ENCODE measurements at regions not wholly inside any gene's neighbourhood (a gene's known extent, or its start where the extent isn't known, plus 50 kb on each side); places are given as distances from the start of the nearest gene placed in this dataset.

DNA sequence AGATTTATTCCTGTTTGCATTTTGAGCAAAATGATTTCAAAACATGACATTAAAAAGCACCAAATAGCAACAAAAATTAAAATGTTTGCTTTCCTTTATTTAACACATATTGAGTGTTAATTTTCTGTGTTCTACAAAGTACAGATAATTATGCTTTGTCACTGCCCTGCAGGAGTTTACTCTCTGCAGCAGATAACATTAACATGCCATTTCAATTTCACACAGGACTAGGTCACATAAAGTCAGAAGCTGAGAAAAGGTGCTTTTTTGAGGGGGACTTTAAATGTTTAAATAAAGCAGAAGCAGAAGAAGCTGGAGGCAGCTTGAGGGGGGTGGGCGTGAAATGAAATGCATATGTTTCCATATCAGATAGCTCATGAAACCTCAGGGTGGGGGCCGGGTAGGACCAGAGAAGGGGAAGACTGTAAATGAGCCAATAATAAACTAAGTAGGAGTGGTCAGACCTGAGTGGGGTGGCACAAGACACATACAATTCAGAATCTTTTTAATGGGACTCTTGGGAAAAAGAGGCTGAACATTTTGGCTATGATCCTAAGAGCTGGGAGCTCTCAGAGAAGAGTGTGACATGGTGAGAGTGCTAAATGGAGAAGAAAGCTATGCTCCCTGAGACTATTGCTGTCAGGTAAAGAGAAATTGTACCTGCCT is 387.5 kb downstream of the FAM170A start:
- DNase-seq = no peak

DNA sequence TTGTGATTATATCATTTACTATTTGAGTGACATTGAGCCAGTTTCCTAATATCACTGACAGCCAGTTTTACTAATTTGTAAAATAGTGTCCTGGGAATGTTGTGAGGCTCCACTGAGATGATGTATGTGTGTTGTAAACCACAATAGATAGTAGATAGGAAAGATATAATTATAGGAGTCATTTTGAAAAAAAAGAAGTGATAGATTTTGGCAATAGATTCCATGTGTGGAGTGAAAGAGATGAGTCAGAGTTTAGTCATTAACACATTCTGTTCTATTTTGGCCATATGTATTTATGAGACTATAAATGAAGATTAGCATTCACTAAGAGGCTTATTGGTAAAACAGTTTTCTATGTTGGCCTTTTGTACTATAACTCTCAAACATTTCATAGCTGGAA is 388.2 kb downstream of the FAM170A start:
- no peak for DNase-seq

DNA sequence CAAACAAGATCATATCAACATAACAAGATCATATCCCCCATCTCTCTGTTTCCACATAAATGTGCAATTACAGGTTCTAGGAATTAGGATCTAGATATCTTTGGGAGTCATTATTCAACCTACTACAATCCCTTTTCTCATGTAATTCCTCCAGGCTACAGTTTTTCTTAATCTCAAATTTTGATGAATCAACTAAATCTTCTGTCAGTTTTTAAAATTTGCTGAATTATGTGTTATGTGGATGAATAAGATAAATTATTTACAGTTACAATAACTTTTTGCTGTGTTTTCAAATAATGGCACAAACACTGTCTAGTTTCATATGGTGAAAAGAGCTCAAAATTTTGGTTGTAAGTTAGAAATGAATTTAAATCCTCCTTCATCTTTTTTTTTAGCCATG is 405.8 kb downstream of the FAM170A start:
- no peak for DNase-seq

DNA sequence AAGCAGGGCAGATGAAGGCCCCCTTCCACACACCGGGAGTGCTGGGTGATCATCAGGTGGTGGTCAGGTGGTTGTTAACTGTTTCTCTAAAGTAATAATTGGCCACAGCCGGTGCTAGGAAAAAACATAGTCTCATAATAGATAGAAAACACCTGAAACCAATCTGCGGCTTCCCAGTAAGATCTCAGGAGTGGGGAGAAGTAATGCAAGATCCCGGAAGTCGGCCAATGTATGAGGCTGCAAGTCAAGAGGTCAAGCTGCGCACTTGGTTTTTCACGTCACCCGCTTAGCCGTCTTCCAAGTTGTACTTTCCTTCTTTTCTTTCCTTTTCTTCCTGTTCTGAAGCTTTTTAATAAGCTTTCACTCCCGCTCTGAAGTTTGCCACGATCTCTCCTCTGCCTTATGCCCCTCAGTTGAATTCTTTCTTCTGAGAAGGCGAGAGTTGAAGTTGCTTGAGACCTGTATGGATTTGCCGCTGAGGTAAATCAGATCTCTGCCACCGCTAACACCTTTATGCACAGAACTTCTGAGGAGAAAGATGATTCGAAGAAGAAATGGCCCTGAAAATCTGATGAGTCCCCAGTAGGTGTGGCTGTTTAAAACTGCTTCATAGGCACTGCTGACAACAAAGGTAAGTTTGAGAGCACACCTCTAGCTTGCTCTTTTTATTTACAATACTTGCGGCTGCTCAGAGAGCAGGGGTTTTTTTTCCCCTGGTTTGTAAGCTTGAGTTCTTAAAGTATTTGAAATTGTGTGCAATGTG is 406.6 kb downstream of the FAM170A start:
- no peak for DNase-seq

DNA sequence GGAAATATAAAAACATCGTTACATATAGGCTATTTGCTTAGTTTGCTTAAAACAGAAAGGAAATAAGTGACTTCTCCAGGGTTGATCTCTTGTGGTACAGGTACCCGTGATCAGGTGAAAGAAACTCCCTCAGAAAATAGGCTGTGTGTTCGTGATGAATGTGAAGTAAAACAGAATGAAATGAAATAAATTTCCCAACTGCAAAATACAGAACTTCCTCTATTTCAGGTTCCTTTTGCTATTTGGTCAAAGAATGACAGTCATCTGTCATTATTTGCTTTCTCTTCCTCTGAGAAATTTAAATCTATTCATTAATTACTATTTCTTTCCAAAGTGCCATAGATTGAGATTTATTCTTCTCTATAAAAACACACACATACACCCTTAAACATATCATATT is 408.1 kb downstream of the FAM170A start:
- DNase-seq = no peak

DNA sequence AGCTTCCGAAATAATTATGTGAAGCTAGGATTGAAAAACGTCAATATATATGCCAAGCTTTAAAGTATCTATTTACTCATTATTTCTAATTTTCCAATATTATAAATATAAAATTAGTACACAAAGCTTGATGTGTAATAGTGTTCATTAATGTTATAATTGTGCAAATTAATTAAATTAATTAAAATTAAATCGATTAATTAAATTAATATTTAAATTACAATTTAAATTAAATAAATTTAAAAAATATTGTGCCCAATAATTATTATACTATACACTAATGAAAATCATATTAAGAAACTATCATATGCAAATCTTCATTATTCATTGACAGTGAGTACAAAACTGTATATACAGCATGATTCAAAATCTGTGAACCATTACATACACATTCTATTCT is 409.8 kb downstream of the FAM170A start:
- no peak for DNase-seq

DNA sequence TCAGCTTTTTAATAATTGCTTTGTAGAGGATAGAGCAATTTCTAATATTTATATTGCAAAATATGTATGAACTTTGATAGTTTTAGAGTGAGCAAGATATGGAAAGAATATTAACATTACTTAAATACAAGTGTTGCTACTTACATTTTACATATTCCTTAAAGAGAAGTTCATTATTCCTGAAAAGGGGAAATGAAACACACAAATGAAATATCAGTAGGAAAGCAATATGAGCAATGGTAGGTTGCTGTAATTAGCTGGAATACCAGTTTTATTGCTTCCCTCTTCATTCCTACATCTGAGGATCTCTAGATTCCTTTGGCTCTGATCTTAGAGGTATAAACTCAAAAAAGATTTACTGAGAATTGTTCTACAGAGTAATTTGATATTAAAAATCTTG is 414.1 kb downstream of the FAM170A start:
- no peak for DNase-seq

DNA sequence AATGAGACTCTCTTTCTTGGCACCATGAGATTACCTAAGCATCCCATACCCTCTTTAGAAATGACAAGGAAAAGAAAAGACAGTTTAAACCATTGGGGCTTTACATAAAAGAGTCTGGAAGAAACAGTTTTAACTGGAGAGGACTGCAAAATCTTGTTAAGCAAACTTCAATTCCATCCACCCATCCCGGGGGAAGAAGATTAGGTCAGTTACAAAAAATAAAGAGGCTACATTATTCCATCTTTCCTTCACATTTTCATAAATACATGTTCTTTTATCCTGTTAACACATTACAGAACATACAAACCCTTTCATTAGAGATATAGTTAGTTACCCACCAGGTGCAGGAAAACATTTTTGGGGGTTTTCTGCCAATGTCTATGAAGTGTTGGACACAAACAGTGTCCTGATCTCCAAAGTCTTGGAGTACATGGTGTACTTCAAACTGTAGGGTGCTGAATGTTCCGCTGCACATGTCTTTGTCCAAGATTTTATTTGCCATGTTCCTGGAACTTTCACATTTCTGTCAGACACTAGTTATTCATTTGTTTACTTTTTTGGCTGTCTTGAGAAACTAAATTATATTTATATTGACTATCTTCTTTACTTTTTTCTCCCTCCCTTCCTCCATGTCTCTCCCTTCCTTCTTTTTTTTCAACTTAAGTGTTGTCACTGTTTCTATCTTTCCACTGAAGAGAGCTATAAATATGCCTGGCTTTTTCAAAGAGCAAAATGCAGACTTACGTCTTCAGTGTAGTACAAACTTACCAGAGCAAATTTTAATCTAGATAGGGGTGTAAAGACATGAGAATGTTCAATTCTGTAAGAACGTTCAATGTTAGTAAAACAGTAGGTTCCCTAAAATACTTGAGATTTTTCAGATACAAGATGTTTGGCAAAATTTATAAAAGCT is 410.9 kb upstream of the PRR16 start:
- no peak for DNase-seq

DNA sequence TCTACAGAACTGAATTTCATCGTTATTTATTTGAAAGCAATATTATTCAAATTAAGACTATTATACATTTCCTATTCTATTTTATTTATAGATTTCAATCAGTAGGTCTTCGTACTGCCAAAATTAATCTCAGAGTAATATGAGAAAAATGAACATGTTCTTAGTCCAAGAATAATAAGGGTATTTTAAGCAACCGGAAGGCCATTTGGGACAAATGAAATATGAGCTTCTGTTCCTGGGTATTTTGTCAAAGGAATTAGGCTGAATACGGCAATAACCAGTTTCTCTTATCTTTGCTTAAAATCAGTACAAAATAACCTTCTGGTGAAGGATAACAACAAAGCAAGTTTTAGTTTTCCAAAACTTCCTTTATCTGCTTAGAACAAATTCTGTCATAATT is 410.3 kb upstream of the PRR16 start:
- DNase-seq = no peak

DNA sequence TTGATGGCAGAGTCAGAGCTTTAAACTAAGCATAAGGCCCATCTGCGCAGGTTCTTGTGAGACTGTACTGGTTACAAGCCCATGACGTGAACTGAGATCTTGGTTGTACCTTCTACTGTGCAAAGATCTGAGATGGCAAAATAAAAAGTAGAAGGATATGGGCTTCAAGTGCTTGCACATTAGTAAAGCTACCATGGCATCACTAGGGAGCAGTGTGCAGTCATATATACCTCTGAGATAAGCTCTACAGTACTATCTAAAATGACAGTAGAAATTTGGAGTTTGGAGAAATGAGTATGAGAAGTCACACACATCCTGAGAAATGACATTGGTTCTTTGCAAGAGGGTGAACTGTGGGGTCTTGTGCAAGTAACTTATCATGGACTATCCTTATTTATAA is 408.2 kb upstream of the PRR16 start:
- DNase-seq = peak; percentile 31

DNA sequence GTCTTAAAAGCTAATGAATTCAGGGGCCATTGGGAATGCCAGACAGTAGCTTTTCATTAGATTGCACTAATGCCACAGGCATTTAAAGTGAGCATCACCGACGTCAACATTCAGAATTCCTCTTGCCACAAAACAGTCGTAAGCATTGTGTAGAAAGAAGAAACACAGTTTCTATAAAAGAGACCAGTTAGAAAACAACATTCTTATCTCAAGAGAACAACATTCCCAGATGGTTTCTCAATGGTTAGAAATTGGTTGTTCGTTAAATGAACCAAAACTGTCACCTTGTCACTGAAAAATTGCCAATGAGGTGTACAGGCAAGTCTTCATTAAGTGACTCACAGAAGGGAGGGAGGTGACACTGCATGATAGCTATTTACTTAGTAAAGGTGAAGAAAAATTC is 401.6 kb upstream of the PRR16 start:
- no peak for DNase-seq

DNA sequence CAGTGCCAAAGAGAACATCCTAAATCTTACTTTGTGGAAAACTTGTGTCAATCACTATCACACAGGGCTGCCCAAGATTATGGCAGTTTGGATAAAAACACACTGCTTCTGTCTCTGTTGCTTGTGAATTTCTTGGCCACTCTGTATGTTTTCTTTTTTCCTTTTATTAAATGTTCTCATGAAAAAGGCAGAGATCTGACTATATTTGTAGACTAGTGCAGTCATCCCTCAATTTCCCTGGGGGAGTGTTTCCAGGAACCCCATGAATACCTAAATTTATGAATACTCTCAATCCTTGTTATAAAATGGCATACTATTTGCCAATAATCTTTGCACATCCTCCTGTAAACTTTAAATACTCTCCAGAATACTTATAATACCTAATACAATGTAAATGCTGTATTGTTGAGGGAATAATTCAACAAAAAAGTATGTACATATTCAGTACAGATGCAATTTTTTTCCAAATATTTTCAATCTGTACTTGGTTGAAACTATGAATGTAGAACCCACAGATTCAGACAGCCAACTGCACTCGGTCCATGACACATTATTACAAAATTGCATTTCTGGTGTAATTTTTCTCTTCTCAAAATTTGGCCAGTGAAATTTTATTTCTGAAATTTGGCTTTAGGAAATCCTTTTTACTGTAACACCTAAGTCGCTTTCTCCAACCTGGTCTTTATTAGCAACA is 391.9 kb upstream of the PRR16 start:
- no peak for DNase-seq

DNA sequence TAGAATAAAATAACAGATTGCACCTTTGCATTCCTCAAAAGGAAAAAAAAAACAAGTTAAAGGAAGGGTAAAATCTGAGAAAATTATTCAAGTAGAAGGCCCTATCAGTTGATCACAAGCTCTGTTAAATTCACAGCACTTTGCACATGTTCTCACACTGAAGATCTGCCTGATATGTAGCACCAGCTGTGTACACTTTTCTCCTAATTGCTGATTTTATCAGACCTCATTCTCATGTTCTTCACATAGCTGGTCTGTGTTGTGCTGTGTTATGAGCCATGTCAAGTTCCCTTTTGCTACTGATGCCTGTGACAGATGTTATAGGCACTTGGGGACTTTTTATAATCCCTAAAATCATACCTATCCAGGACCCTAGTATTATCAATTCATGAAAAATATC is 390.4 kb upstream of the PRR16 start:
- DNase-seq = no peak

DNA sequence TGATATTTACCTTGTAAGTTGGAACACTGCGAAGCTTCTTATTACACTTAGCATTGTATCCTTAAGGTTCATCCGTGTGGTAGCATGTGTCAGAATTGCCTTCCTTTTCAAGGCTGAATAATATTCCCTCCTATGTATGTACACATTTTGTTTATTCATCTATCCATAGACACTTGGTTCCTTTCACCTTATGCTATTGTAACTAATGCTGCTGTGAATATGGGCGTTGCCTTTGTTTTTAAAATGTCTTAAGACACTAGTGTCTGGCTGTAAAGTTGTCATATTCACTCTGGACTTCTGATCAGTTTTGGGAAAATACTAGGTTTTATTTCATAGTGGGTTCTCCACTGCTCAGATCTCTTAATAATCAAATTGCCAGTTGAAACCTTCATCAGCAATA is 383.3 kb upstream of the PRR16 start:
- DNase-seq = no peak

DNA sequence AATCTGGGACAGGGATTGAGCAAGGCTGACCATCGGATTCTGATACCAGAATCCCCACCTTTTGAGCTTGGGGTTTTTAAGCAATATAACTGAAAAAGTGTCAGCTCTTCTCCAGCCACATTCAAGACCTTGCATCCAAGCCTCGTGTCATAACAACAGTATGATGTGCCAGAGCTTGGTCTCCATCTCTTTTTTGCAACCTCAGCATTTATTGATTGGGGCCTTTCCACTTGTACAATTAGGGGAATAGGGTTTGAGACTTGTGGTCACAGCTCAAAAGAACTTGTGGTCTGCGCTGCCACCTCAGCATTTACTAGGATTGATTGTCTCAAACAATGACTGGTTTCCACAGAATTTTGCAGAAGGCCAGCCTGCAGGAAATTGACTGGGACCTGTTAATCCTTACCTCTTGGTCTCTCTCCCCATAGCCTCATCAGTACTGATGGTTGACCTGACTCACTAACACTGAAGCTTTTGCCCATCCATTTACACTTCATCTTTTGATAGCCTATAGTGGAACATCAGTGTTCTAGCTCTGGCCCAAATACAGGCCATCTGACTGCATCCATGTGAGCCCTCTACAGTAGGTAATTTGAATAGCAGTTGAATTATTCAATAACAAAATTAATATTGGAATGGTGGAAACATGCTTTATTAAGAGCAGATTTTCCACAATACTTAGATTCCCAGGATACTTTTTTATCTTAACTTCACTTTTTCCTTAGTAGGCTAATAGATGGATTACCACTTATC is 381.6 kb upstream of the PRR16 start:
- DNase-seq = no peak

DNA sequence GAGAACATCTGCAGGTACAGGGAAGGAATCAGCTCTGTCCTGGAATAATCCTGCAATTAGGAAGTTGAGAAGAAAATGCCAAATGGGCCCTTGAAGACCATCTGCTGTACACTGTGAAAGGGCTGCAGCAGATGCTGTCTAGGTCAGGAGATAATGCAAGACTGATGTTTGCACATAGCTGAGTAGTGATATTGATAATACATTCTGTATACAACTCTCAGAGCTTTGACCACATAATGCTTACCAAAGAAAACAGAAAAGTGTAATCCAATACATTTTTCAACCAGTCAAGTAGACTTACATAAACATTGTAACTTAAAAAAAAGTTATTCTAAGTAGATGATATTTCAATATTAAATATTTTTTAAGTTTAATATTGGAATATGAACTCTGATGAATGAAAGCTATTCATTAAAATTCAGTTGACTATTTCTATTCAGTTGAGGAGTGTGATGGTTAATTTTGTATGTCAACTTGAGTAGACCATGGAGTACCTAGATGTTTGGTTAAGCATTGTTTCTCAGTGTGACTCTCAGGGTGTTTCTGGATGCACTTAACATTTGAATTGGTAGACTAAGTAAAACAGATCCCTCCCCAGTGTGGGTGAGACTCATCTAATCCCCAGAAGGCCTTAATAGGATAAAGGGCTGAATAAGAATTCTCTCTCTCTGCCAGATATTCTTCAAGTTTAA is 380.1 kb upstream of the PRR16 start:
- DNase-seq = peak; percentile 93

DNA sequence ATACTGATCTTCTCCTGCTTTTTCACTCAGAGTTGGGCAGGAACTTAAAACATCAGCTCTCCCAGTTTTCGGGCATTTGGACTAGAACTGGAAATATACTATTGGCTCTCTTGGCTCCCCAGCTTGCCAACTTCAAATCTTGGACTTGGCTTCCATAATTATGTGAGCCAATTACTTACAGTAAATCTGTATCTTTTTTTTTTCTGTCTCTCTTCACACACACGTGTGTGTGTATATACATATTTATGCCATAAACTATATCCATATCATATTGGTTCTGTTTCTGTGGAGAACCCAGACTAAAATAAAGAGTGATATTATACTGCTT is 379.6 kb upstream of the PRR16 start:
- no peak for DNase-seq

DNA sequence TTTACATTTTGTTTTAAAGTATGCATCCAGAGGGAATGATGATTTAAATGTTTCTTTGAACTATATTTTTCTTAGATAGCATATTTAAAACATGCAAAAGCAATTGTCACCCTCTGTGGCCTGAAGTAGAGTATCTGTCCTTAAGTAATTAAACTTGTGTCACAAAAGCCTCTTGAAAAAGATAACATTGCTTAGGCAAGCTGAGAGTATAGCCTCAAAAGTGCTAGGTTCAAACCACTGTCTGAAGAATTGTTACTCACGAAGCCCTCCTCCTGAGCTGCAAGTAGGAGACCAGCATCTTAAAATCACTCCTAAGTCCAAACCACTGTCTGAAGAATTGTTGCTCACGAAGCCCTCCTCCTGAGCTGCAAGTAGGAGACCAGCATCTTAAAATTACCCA is 378.0 kb upstream of the PRR16 start:
- no peak for DNase-seq

DNA sequence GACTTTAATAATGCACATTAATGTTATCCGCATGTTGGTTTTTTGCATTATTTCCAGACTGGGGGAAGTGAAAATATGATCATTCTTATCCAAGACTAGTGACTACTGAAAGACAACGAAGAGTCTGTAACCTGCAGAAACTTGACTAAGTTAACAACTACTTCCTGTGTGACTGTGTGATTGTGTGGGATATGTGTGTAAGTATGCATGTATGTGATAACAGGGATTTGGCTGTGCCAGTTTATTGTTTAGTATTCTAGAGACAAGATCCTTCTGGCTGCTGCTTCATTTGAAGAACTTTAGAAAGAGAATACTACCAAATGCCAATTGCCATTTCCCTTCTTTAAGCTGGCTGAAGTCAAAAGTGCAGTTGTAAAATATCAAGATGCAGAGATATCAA is 375.7 kb upstream of the PRR16 start:
- DNase-seq = no peak

DNA sequence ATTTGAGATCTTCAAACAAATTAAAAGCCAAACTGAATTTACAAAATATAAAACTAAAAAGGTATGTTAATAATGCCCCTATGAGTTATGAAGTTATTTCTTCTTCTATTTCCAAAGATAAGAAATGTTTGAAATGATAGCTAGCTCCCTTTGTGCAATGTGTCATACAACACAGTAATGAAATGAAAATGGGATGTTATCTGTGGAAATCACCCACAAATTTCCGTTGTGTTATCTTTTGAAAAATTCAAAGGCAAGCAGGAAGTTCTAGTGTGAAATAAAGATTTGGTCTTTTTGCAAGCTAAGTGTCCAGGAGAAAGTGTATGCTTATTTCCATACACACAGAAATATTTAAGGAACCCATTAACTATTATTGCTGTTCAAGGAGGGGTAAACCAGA is 375.3 kb upstream of the PRR16 start:
- DNase-seq = no peak

DNA sequence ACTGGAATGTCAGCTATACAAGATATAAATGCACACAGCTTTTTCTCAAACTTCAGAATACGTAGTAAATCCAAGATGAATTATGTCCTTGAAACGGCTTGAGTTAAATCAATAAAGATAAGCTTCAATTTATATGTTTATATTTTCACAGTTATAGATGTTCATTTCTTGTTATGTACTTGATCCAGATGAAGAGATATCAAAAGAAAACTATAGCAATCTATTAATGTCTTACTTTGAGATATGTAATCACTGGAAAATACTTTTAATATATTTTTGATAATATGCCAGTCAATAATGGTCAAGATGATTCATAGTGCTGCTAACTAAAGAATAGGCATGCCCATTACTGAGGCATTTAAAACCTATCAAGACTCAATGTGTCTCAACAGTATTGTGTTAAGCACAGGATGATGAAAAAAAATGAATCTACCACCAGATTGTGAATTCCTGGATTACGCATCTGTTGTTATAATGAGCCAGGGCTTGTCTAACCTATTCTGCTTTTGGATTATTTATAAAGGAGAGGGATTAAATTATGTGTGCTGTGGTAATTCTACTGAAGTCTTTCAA is 372.6 kb upstream of the PRR16 start:
- DNase-seq = no peak

DNA sequence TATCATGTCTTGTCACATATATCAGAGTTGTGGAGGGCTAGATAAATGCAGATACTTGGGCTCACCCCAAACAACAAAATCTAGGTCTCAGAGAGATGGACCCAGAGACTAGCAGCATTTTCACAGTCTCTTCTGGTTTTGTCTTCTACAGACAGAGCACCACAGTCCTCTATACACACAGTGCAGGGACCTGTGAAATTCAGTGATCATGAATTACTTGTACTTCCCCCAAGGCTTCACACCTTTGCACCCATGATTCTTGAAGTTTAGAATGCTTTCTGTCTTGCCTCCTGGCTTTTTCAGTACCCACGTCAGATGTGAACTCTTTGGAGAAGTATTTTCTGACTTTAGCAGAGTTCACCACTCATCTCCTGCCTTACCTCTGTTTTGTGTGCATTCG is 371.5 kb upstream of the PRR16 start:
- DNase-seq = no peak
